ENCODE measurements at regions not wholly inside any gene's neighbourhood (a gene's known extent, or its start where the extent isn't known, plus 50 kb on each side); places are given as distances from the start of the nearest gene placed in this dataset.

- DNase-seq (ENCODE audit: low read depth in 4 of 4, low spot score in 3 of 4) = no peak
Observed at GRCh38 chr10:43964486-43964885, 315.8 kb upstream of the ZNF32 start.

DNA sequence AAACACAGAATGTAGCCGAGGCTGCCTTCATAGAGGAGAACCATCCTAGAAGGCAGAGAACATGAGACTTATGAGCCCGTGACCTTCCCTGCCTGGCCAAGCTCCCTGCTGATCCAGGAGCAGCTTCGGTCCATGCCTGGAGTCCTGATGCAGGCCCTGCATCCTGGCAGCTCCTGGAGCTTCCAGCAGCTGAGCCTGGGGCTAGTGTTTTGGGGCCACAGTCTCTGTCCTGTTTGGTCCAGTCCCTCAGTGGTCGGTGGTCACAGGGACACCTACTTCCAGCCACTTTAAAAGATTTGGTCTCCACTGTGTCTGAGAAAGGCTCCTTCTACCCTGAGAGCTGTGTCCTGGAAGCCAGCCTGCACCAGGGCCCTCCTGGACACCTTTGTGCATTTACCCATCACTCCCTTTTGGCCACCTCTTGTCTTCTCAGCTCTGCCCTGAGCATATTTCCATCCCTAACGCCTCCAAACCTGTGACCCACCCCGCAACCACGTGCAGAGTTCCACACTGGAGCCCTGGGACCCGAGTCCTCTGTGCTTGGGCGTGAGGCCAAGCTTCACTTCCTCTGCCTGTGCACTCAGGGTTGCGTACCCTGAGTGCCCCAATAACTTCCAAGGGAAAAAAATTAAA lies 315.2 kb upstream of the ZNF32 start:
- DNase-seq (ENCODE audit: low read depth in 4 of 4, low spot score in 3 of 4) = no peak

DNA sequence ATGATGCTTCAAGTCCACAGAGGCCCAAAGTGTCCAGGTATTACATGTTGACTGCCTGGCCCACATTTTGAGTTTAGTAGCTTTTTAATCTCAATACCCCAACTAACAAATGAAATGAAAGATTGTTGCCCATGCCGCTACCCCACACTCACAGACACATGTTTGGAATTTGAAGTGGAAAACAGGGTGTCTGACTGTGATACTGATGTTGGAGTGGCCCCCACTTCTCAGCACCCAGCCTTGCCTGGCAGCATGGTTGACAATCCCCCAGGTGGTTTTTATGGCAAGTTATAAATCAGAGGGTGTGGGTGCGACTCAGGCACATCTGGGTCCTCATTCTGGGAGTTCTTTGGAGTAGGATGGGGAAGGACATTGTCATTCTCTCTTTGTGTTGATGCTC lies 314.7 kb upstream of the ZNF32 start:
- DNase-seq (ENCODE audit: low read depth in 4 of 4, low spot score in 3 of 4) = no peak

GRCh38 chr10:43962346-43963191 lies 313.9 kb upstream of the ZNF32 start:
- peak in 1 of 4 donors; percentile 54 for DNase-seq (ENCODE audit: low read depth in 4 of 4, low spot score in 3 of 4)

- no peak for DNase-seq (ENCODE audit: low read depth in 4 of 4, low spot score in 3 of 4)
Observed at GRCh38 chr10:43961523-43962345, 313.1 kb upstream of the ZNF32 start.

DNA sequence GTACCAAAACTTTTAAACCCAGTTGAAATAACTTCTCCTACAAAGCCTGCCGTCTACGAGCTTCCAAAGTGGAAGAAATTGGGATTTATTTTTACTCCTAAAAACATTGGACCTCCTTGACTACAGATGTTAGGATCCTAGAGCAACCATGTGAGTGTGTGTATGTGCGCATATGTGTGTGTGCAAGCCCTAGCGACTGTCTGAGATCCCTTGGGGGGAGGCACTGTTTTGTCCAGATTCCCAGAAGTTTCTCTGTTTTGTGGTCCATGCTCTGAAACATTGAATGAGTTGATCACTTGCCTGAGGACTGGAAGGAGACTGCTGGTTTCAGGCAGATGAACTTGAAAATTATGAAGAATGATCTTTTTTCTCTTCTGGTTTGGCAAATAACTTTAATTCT lies 312.3 kb upstream of the ZNF32 start:
- DNase-seq (ENCODE audit: low read depth in 4 of 4, low spot score in 3 of 4) = no peak

GRCh38 chr10:43960477-43960876 lies 311.8 kb upstream of the ZNF32 start:
- DNase-seq (ENCODE audit: low read depth in 4 of 4, low spot score in 3 of 4) = no peak

DNA sequence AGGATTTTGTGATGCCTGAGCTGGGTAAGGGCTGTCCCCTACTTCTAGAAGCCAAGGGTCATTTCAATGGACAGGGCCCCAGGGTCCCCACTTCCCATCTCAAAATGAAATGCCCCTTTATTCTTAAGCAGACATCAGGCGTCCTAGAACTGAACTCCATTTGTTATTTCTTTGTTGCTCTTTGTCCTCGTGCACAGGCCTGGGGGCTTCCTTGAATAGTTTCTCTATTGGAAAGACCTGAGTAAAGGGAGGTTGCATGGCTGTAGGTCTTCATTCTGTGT lies 311.4 kb upstream of the ZNF32 start:
- DNase-seq (ENCODE audit: low read depth in 4 of 4, low spot score in 3 of 4) = no peak

DNA sequence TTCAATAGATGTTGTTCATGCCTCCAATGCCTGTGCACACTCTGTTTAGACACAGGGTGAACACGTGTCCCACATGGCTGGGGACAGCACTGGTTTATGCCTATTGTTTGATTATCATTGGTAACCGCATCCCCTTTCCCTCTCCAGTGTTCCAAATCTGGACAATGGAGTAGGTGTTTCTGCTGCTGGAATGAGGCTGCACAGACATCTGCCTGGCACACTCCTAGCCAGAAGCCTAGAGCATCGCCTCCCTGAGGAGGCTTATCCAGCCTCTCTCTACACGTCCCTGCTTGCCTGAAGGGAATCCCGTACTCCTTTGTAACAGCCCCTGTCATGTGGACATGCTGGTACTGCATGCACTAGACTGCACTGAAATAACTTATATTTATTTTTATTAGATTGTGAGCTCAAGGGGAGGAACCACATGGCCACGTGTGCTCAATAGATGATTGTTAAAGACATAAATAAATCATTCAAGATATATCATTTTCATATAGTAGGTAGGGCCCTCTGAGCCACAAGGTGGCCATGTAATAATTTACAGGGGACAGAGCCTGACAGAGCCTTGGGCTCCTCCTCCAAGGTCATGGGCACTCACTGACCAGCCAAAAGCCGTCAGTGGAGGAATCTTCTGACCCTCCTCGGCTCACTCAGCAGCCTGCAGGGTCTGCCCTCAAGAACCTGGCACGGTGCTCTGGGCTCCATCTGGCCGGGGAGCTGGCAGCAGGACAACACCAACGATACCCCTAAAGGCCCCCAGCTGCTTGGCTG lies 310.9 kb upstream of the ZNF32 start:
- DNase-seq (ENCODE audit: low read depth in 4 of 4, low spot score in 3 of 4) = no peak

DNA sequence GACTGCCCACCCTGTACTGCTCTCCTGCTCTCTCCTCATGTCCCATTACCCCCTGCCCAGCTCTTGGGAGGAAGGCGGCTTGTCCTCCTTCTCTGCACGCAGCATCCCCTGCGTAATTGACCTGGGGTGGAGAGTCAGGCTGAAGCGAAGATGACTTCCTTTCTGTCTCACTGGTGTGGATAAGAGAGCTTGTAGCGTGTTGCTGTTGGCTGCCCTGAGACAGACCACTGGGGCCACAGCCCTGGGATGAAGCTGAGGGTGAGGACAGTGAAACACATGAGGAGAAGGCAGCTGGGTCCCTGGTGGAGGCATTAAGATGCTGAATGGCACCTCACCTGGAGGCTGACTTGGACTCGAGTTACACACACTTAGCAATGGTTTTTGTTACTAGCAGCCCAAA lies 310.3 kb upstream of the ZNF32 start:
- DNase-seq (ENCODE audit: low read depth in 4 of 4, low spot score in 3 of 4) = no peak

GRCh38 chr10:43958071-43958432 lies 309.4 kb upstream of the ZNF32 start:
- DNase-seq (ENCODE audit: low read depth in 4 of 4, low spot score in 3 of 4) = no peak

DNA sequence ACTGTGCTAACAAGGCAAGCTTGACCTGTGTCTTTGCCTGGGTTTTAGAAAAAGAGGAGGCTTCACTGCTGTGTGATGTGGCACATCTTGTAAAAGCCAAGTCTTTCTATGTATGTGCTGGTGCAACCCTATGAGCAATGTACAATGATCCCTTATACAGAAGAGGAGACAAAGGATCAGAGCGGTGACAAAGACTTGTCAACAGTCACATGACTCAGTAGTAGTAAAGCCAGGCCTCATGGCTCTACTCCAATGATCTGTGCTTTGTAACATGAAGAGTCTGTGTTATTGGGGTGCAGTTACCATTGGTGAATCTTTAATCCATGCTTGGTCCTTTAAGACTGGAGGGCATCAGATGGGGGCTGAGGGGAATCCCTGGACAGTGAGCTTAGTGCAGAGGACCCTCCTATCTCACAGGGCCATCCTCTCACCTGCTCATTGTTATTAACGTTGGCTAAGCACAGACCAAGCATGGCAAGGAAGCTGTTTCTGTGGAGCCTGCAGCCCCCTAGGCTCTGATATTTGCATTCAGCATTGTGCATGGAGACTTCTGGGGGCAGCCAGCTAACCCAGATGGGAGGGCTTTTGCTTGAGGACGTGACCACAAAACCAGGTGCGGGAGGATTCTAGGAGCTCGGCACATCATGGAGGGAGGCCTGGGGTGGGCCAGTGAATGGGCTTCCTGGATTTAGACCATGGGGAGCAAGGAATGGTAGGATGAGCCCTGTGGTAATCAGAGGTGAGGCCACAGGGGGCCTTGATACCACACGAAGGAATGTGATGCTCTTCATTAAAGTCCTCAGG lies 308.8 kb upstream of the ZNF32 start:
- DNase-seq (ENCODE audit: low read depth in 4 of 4, low spot score in 3 of 4) = no peak

DNA sequence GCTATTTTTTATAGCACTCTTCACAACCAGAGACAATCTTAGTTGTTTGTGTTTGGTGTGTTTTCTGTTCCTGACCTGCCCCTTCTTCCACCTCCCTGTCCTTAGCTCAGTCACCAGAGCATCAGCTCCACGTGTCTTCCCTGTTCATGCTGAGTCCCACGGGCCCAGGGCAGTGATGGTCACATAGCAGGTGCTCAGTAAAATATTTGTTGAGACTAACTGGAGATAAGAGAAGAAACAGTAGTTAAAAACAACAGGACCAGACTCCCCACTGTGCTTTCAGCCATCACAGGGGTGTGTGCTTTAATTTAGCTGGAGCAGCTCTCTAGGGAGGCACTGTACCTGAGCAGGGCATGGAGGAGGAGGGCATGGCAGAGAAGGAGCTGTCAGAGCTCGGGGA lies 307.3 kb upstream of the ZNF32 start:
- no peak for DNase-seq (ENCODE audit: low read depth in 4 of 4, low spot score in 3 of 4)

- no peak for DNase-seq (ENCODE audit: low read depth in 4 of 4, low spot score in 3 of 4)
Observed at GRCh38 chr10:43955002-43955596, 306.4 kb upstream of the ZNF32 start.

DNA sequence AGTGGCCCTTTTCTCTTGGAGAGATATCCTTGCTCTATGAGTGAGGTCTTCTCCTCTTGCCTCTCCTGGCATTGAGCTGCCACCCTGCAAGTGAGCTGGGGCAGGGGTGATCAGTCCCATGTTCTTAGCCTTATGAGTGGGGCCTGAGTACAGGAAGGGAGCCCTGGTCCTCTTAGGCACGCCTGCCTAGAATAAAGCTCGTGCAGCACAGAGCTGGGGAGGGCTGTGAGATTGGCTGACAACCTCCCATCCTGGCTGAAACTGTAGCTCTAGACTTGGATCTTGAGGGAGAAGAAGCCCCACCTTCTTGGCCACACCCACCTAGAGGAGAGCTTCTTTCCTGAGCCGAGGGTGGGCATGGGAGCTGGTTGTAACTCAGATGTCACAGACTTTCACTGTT lies 305.0 kb upstream of the ZNF32 start:
- no peak for DNase-seq (ENCODE audit: low read depth in 4 of 4, low spot score in 3 of 4)

- DNase-seq (ENCODE audit: low read depth in 4 of 4, low spot score in 3 of 4) = no peak
Observed at GRCh38 chr10:43952760-43953159, 304.1 kb upstream of the ZNF32 start.

GRCh38 chr10:43949351-43949750 lies 300.7 kb upstream of the ZNF32 start:
- DNase-seq (ENCODE audit: low read depth in 4 of 4, low spot score in 3 of 4) = no peak

DNA sequence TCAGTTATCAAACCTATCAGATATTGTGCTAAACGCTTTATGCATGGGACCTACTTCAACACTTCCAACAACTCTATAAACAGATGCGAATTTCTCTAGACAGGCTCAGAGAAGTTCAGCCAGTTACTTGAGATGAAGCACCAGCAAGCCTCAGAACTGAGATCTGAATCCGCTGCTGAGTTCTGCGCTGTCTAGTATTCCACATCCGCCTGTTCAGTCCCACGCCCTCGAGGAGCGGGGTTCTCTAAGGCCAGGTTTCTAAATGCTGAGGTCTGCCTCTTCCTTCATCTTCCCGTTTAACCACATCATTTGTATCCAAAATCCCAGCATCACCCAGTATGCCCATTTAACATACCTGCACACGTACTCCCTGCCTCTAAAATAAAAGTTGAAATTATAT lies 297.8 kb upstream of the ZNF32 start:
- DNase-seq (ENCODE audit: low read depth in 4 of 4, low spot score in 3 of 4) = no peak

DNA sequence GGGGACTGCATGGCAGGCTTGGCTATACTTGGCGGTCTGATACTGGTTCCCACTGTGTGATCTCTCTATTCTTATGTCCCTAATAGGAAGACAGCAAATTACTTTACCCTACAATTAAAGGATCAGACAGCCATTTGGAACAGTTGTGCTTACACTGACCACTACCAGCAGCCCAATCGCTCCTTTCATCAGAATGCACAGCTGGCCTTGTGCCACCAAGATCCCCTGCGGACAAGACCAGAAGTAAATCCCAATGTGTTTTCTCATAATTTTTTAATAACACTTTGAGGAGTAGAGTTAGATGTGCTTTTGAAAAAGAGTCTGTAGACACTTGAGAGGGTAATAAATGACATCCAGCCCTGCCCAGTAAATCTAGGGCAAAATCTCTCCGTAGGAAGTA lies 297.2 kb upstream of the ZNF32 start:
- DNase-seq (ENCODE audit: low read depth in 4 of 4, low spot score in 3 of 4) = no peak
